Smooth muscle cell (in vitro differentiated cells): ENCODE measurements at regions not wholly inside any gene's neighbourhood (a gene's known extent, or its start where the extent isn't known, plus 50 kb on each side); places are given as distances from the start of the nearest gene placed in this dataset.
"Not testable (repeated sequence)": the region's sequence is repeated elsewhere in the genome, so short reads cannot be mapped to it uniquely, and the experiment has no call there.

Source experiments
- DNase-seq: peaks from one replicate; lab custom pipeline; 2025; ENCODE audit not compliant: unreplicated experiment; lab: John Stamatoyannopoulos, UW
- H2AFZ ChIP-seq: fragments of 200-600 bp; sonication (generic); 2 replicates; pipeline ENCODE4 v1.6.0; 2016; ENCODE audit warnings: antibody characterized with exemption, low read depth, mild to moderate bottlenecking
- H3F3A ChIP-seq: fragments of 200-600 bp; sonication (generic); 2 replicates; pipeline ENCODE4 v1.6.0; 2017; ENCODE audit warnings: antibody characterized with exemption, low read depth
- H3K27ac ChIP-seq: fragments of 200-600 bp; sonication (generic); 2 replicates; pipeline ENCODE4 v1.5.1; 2016; ENCODE audit warnings: low read depth, mild to moderate bottlenecking
- H3K27me3 ChIP-seq: fragments of 200-600 bp; sonication (generic); 2 replicates; pipeline ENCODE4 v1.6.1; 2016; ENCODE audit warnings: low read depth, mild to moderate bottlenecking
- H3K36me3 ChIP-seq: fragments of 200-600 bp; sonication (generic); 2 replicates; pipeline ENCODE4 v1.5.1; 2016; ENCODE audit warnings: low read depth
- H3K4me1 ChIP-seq: fragments of 200-600 bp; sonication (generic); 2 replicates; pipeline ENCODE4 v1.5.1; 2016; ENCODE audit warnings: low read depth
- H3K4me2 ChIP-seq: fragments of 200-600 bp; sonication (generic); 2 replicates; pipeline ENCODE4 v1.6.0; 2016; ENCODE audit warnings: mild to moderate bottlenecking
- H3K4me3 ChIP-seq: fragments of 200-600 bp; sonication (generic); 2 replicates; pipeline ENCODE4 v1.5.1; 2016; ENCODE audit warnings: mild to moderate bottlenecking
- H3K79me2 ChIP-seq: fragments of 200-600 bp; sonication (generic); 2 replicates; pipeline ENCODE4 v1.6.0; 2016; ENCODE audit warnings: low read depth, mild to moderate bottlenecking
- H3K9ac ChIP-seq: fragments of 200-600 bp; sonication (generic); 2 replicates; pipeline ENCODE4 v1.6.0; 2016; ENCODE audit warnings: low read depth
- H3K9me3 ChIP-seq: fragments of 200-600 bp; sonication (generic); replicated peaks from 2 replicates; pipeline ENCODE4 v1.5.1; 2016; ENCODE audit warnings: low read depth
- H4K20me1 ChIP-seq: fragments of 200-600 bp; sonication (generic); 2 replicates; pipeline ENCODE4 v1.6.0; 2016; ENCODE audit warnings: low read depth
- WGBS: methylation state at CpG from one replicate; pipeline ENCODE4 v1.1.7; 2016; ENCODE audit warnings: low lambda C conversion rate; 5-methylcytosine and 5-hydroxymethylcytosine counted together
- TF ChIP-seq, protein P1 (sequence below): fragments of 200-600 bp; sonication (generic); IDR thresholded peaks from 2 replicates; pipeline ENCODE4 v1.5.1; 2017; ENCODE audit warnings: borderline replicate concordance, mild to moderate bottlenecking, antibody characterized with exemption; ENCODE audit not compliant: insufficient read depth, poor library complexity, severe bottlenecking

DNA sequence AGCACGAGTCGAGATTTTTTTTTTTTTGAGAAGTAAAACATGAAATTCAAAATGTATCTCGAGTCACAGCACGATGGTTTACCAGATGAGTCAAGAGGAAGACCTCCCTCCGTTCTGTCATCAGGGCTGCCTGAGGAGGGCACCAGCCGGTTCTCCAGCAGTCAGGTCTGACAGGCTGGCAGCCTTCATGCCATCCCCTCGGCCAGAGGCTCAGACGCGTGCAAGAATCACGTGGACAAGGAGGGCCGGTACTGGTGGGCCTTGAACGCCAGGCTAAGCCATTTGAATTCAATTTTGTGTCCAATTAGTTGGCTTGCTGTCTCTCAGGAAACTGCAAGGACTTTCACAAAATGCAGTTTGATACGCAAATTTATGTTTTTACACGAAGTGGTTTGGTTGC lies 1412.2 kb downstream of the BRD1 start:
- Histone ChIP-seq H3K9ac (no peak overlapping the region), H3K27ac (no peak overlapping the region), H3K36me3 (no peaks in the 10 kb centered on the region), H2AFZ (no peak overlapping the region), H3K9me3 (no peaks in the 10 kb centered on the region), H3K79me2 (no peaks in the 10 kb centered on the region), H3K4me3 (no peak overlapping the region), H4K20me1 (no peaks in the 10 kb centered on the region), H3K4me2 (no peak overlapping the region), H3K4me1 (no peaks in the 10 kb centered on the region), H3K27me3 (no peaks in the 10 kb centered on the region), H3F3A (no peaks in the 10 kb centered on the region)
- DNase-seq, result no peak
- TF ChIP-seq, protein P1, sequence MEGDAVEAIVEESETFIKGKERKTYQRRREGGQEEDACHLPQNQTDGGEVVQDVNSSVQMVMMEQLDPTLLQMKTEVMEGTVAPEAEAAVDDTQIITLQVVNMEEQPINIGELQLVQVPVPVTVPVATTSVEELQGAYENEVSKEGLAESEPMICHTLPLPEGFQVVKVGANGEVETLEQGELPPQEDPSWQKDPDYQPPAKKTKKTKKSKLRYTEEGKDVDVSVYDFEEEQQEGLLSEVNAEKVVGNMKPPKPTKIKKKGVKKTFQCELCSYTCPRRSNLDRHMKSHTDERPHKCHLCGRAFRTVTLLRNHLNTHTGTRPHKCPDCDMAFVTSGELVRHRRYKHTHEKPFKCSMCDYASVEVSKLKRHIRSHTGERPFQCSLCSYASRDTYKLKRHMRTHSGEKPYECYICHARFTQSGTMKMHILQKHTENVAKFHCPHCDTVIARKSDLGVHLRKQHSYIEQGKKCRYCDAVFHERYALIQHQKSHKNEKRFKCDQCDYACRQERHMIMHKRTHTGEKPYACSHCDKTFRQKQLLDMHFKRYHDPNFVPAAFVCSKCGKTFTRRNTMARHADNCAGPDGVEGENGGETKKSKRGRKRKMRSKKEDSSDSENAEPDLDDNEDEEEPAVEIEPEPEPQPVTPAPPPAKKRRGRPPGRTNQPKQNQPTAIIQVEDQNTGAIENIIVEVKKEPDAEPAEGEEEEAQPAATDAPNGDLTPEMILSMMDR, result no peak
- WGBS, result 81% methylated on average over 14 of the region's 14 CpGs

DNA sequence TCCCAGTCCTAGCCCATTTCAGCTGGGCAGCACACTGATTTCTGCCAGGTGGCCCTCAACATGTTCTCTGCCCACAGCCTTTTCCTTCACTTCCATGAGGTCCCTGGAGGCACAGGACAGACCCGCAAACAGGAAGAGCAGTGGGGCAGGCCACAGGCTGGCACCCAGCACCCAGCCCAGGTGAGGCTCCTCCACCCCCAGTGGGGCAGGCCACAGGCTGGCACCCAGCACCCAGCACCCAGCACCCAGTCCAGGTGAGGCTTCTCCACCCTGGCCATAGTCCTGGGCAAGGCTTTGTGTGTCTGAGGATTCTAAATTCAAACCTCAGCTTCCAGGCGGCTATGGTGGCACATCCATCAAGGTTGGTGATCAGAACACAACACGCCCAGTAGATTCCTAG lies 1413.0 kb downstream of the BRD1 start:
- no peak for DNase-seq
- Histone ChIP-seq H4K20me1 (no peaks in the 10 kb centered on the region), H3F3A (no peaks in the 10 kb centered on the region), H3K4me2 (no peak overlapping the region), H3K9ac (no peak overlapping the region), H3K4me1 (no peaks in the 10 kb centered on the region), H3K9me3 (no peaks in the 10 kb centered on the region), H2AFZ (no peak overlapping the region), H3K4me3 (no peak overlapping the region), H3K27me3 (peaks cover under 1% of the 10 kb centered on the region), H3K79me2 (no peaks in the 10 kb centered on the region), H3K27ac (no peak overlapping the region), H3K36me3 (no peaks in the 10 kb centered on the region)
- WGBS, result 92% methylated on average over 3 of the region's 3 CpGs
- TF ChIP-seq, protein P1, result no peak

DNA sequence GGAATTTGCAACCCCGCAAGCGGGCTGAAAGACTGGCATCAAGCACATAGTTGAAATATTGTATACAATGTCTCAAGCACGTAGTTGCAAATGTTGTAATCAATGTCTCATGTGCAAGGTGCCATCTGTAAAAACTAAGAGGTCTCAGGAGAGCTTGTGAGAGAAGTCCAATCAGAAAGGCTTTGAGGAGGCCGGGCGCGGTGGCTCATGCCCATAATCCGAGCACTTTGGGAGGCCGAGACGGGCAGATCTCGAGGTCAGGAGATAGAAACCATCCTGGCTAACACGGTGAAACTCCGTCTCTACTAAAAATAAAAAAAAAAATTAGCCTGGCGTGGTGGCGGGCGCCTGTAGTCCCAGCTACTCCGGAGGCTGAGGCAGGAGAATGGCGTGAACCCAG lies 1414.7 kb downstream of the BRD1 start:
- not testable (repeated sequence) for H4K20me1 ChIP-seq, H3K9ac ChIP-seq, H2AFZ ChIP-seq, H3K36me3 ChIP-seq, H3K27ac ChIP-seq, H3K4me1 ChIP-seq, H3K4me2 ChIP-seq, H3K79me2 ChIP-seq, H3K4me3 ChIP-seq, H3K27me3 ChIP-seq, H3F3A ChIP-seq, H3K9me3 ChIP-seq, DNase-seq
- 85% methylated on average over 17 of the region's 17 CpGs for WGBS

DNA sequence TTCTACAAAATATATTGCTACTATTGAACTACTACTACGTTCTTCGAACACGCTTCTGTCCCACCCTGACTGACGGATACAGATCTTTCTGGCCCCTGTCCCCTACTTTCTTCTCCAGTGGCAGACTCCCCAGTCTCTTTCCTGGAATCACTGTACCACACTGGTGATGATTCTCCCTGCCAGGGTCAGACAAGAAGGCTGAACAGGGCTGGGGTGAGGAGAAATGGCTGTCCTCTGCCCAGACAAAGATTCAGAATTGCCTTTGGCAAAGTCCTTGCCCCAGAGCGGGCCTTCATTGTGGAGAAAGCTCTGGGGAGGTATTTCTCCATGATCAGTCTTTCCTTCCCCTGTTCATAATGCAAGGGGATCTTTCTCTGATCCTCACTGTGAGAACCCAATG lies 1417.1 kb downstream of the BRD1 start:
- H4K20me1 ChIP-seq, result no peaks in the 10 kb centered on the region
- H3K9ac ChIP-seq, result no peak overlapping the region
- H3K4me1 ChIP-seq, result no peaks in the 10 kb centered on the region
- H3K9me3 ChIP-seq, result no peaks in the 10 kb centered on the region
- DNase-seq, result no peak
- no peak overlapping the region for H3K4me3 ChIP-seq
- H2AFZ ChIP-seq, result no peak overlapping the region
- H3K4me2 ChIP-seq, result no peak overlapping the region
- H3K27ac ChIP-seq, result no peak overlapping the region
- H3F3A ChIP-seq, result no peaks in the 10 kb centered on the region
- H3K27me3 ChIP-seq, result peaks cover 6% of the 10 kb centered on the region
- TF ChIP-seq, protein P1, result no peak
- H3K36me3 ChIP-seq, result no peaks in the 10 kb centered on the region
- WGBS, result 95% methylated on average over 5 of the region's 5 CpGs
- H3K79me2 ChIP-seq, result no peaks in the 10 kb centered on the region
